IPS-15b (cell line): ENCODE measurements at regions not wholly inside any gene's neighbourhood (a gene's known extent, or its start where the extent isn't known, plus 50 kb on each side); places are given as distances from the start of the nearest gene placed in this dataset.
"Not testable (repeated sequence)": the region's sequence is repeated elsewhere in the genome, so short reads cannot be mapped to it uniquely, and the experiment has no call there.

ENCODE experiments used
- H3K27me3 ChIP-seq: one replicate; pipeline ENCODE4 v1.6.1; 2013; ENCODE audit warnings: low read length; ENCODE audit not compliant: control insufficient read depth, insufficient read depth
- H3K36me3 ChIP-seq: one replicate; pipeline ENCODE4 v1.6.1; 2013; ENCODE audit warnings: low read length; ENCODE audit not compliant: control insufficient read depth, insufficient read depth
- H3K4me1 ChIP-seq: one replicate; pipeline ENCODE4 v1.6.1; 2013; ENCODE audit warnings: mild to moderate bottlenecking, low read length; ENCODE audit not compliant: control insufficient read depth, insufficient read depth
- H3K4me3 ChIP-seq: one replicate; pipeline ENCODE4 v1.5.1; 2013; ENCODE audit warnings: low read depth, low read length
- H3K9ac ChIP-seq: one replicate; pipeline ENCODE4 v1.6.1; 2013; ENCODE audit warnings: low read depth, mild to moderate bottlenecking, low read length
- H3K9me3 ChIP-seq: one replicate; pipeline ENCODE4 v1.6.1; 2013; ENCODE audit warnings: mild to moderate bottlenecking, low read length; ENCODE audit not compliant: control insufficient read depth, insufficient read depth

GRCh38 chr2:64243081-64244036 is 99.1 kb upstream of the PELI1 start:
- Histone ChIP-seq H3K4me3 (no peak overlapping the region), H3K4me1 (peaks cover 34% of the 10 kb centered on the region), H3K27me3 (no peaks in the 10 kb centered on the region), H3K9ac (no peak overlapping the region), H3K36me3 (no peaks in the 10 kb centered on the region), H3K9me3 (no peaks in the 10 kb centered on the region)

- Histone ChIP-seq H3K36me3 (no peaks in the 10 kb centered on the region), H3K9ac (no peak overlapping the region), H3K9me3 (no peaks in the 10 kb centered on the region), H3K4me3 (no peak overlapping the region), H3K4me1 (peaks cover 30% of the 10 kb centered on the region), H3K27me3 (no peaks in the 10 kb centered on the region)
These were observed 99.8 kb upstream of the PELI1 start for GRCh38 chr2:64244037-64244416.

- Histone ChIP-seq H3K4me3 (no peak overlapping the region), H3K9me3 (no peaks in the 10 kb centered on the region), H3K9ac (no peak overlapping the region), H3K36me3 (no peaks in the 10 kb centered on the region), H3K27me3 (no peaks in the 10 kb centered on the region), H3K4me1 (peaks cover 42% of the 10 kb centered on the region)
These were observed 101.4 kb upstream of the PELI1 start for GRCh38 chr2:64245631-64246030.

- Histone ChIP-seq H3K27me3 (no peaks in the 10 kb centered on the region), H3K9ac (no peak overlapping the region), H3K4me1 (peaks cover 48% of the 10 kb centered on the region), H3K36me3 (no peaks in the 10 kb centered on the region), H3K4me3 (no peak overlapping the region), H3K9me3 (no peaks in the 10 kb centered on the region)
These were observed 102.7 kb upstream of the PELI1 start for GRCh38 chr2:64246962-64247361.

- Histone ChIP-seq H3K4me3 (no peak overlapping the region), H3K4me1 (peaks cover 47% of the 10 kb centered on the region), H3K9ac (no peak overlapping the region), H3K27me3 (no peaks in the 10 kb centered on the region), H3K9me3 (no peaks in the 10 kb centered on the region), H3K36me3 (no peaks in the 10 kb centered on the region)
These were observed 105.2 kb upstream of the PELI1 start for GRCh38 chr2:64249426-64249825.

- Histone ChIP-seq H3K27me3 (no peaks in the 10 kb centered on the region), H3K9me3 (no peaks in the 10 kb centered on the region), H3K36me3 (no peaks in the 10 kb centered on the region), H3K4me3 (no peak overlapping the region), H3K4me1 (peaks cover 42% of the 10 kb centered on the region), H3K9ac (no peak overlapping the region)
These were observed 105.8 kb upstream of the PELI1 start for GRCh38 chr2:64250063-64250462.

GRCh38 chr2:64250751-64251423 is 106.7 kb upstream of the PELI1 start:
- Histone ChIP-seq H3K4me3 (peak overlapping the region; percentile 56), H3K36me3 (peaks cover 3% of the 10 kb centered on the region), H3K4me1 (peaks cover 34% of the 10 kb centered on the region), H3K27me3 (no peaks in the 10 kb centered on the region), H3K9me3 (no peaks in the 10 kb centered on the region), H3K9ac (no peak overlapping the region)

- peaks cover 31% of the 10 kb centered on the region for H3K4me1 ChIP-seq
- peaks cover 8% of the 10 kb centered on the region for H3K36me3 ChIP-seq
- H3K9me3 ChIP-seq, result no peaks in the 10 kb centered on the region
- peak overlapping the region; percentile 56 for H3K4me3 ChIP-seq
- H3K27me3 ChIP-seq, result no peaks in the 10 kb centered on the region
- peak overlapping the region; percentile 70 for H3K9ac ChIP-seq
These were observed 107.5 kb upstream of the PELI1 start for GRCh38 chr2:64251497-64252250.

- Histone ChIP-seq H3K9ac (peak overlapping the region; percentile 93), H3K4me3 (peak overlapping the region; percentile 72), H3K4me1 (peaks cover 24% of the 10 kb centered on the region)
- not testable (repeated sequence) for H3K36me3 ChIP-seq, H3K9me3 ChIP-seq, H3K27me3 ChIP-seq
These were observed 108.2 kb upstream of the PELI1 start for GRCh38 chr2:64252251-64252978.

- Histone ChIP-seq H3K4me3 (peak overlapping the region; percentile 72), H3K9ac (peak overlapping the region; percentile 93), H3K4me1 (peaks cover 26% of the 10 kb centered on the region)
- not testable (repeated sequence) for H3K36me3 ChIP-seq, H3K27me3 ChIP-seq, H3K9me3 ChIP-seq
These were observed 109.2 kb upstream of the PELI1 start for GRCh38 chr2:64253421-64253820.

GRCh38 chr2:64258566-64258965 is 114.3 kb upstream of the PELI1 start:
- Histone ChIP-seq H3K4me1 (peaks cover 14% of the 10 kb centered on the region), H3K36me3 (peaks cover 20% of the 10 kb centered on the region), H3K4me3 (peak overlapping the region; percentile 43), H3K9me3 (no peaks in the 10 kb centered on the region), H3K27me3 (no peaks in the 10 kb centered on the region), H3K9ac (peak overlapping the region; percentile 68)
